Astrocyte of the hippocampus (primary cell): ENCODE measurements at regions not wholly inside any gene's neighbourhood (a gene's known extent, or its start where the extent isn't known, plus 50 kb on each side); places are given as distances from the start of the nearest gene placed in this dataset.

Source experiments
- DNase-seq: peaks from one replicate; pipeline ENCODE4 v3.0.0; 2011; ENCODE audit warnings: low read depth, low spot score

GRCh38 chrX:104307341-104307740 is 52.6 kb upstream of the ESX1 start:
- no peak for DNase-seq

- no peak for DNase-seq
These were observed 51.4 kb upstream of the ESX1 start for GRCh38 chrX:104306180-104306579.
